Middle frontal gyrus (tissue), 1 donor: ENCODE measurements at regions not wholly inside any gene's neighbourhood (a gene's known extent, or its start where the extent isn't known, plus 50 kb on each side); places are given as distances from the start of the nearest gene placed in this dataset.

Experiments
- DNase-seq: peaks from one replicate; pipeline ENCODE4 v3.0.0-alpha.2; 2015; ENCODE audit warnings: low spot score; ENCODE audit errors: extremely low spot score

DNA sequence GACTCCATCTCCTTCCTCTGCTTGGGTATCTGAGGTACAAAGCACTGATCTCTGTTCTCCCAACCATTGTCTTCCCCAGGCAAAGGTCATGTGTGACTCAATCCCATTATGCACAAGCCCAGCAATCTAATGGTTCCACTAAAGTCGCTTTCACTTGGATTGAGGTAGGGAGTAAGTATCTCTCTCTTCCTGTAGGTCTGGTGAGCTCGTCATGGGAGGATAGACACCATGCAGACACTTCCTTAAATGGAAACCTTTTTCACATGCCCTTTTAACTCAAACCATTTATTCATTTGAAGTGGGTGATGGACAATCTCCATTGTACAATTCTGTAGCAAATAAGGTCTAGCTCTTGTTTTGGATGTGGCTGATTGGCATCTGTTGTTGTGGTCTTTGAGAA lies 245.2 kb upstream of the CLNK start:
- DNase-seq = no peak

DNA sequence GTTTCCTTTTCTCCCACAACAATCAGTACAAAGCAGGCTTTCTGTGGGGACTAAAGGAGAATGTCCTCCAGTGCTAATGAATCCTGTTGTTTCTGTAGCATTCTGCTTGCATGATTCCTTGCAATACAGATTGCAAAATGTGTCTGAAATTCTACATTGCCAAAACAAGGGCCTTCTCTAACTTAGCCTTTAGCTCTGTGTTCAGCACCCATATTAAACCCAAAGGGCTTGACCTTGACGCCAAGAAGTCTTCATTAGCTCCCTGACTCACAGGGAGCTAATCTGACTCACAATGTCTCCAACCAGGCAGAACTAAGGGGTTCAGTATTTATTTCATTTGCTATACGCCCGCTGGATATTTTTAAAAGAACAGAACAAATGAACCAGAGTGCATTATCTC lies 241.4 kb upstream of the CLNK start:
- DNase-seq = no peak

DNA sequence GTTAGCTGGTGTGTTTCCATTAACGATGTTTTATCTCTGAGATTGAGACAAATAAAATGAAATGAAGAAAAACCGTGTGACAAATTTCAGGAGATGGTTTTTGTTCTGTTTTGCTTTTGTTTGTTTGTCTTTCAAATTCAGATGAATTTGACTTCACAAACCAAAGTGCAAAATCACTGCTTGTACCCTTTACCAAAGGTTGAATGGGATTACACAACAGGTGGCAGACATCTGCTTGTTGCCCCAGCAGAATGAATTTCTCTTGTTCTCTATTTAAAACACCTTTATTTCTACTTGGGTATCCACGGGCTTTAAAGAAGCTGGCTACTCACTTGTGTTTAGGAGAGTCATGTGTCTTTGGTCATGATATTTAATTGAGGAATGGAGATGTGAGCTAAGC lies 239.7 kb upstream of the CLNK start:
- no peak for DNase-seq

DNA sequence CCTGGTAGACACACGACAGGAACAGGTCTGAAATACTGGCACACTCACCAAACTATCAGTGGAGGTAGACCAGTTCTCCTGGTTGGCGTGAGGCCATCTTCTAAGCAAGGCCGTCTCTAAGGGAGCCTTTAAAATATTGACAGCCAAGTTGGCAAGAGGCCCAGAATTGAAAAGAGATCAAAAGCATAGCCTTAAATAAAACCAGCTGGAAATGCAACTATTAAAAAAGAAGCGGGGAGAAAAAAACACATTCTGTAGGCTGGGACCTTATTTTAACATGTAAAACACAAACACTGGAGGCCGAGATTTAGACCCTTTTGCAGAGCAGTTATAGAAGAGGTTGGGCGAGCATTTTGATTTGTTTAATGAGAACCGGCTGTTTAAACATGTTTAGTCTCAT lies 233.0 kb upstream of the CLNK start:
- DNase-seq = no peak

DNA sequence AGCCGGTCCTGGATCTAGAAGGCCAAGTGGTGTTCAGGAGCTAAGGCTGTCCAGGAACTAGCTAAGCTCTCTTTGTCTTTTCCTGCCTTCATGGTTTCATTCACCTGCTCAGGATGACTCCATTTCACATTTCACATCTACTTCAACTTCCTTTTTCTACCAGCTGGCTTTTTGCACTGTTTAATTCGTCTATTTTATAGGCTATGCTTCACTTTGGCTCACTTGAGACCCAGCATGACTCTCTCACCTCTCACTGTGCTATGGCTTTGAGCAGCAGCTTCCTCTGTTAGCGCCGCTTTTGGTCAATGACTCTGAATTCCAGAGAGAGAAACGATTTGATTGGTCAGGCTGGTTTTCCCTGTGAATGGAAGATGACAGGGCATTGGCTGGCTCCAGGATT lies 213.5 kb upstream of the CLNK start:
- DNase-seq = no peak

DNA sequence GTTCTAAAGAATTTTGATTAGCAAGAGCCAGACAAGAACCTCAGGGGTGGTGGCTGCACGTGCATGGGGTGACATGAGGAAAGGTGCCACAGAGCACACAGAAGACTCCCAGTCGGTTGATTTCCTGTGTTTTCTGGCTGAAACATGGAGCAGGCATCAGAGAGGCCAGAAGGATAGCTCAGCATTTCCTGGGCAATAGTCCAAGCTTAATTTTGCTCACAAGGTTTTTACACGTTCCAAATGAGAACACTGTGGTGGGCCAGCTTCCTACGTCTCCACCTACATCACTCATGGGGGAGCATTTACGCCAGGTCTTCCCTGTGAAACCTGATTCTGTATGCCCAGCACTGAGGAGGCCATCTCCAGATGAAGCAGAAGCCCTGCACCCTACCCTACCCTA lies 212.5 kb upstream of the CLNK start:
- no peak for DNase-seq

DNA sequence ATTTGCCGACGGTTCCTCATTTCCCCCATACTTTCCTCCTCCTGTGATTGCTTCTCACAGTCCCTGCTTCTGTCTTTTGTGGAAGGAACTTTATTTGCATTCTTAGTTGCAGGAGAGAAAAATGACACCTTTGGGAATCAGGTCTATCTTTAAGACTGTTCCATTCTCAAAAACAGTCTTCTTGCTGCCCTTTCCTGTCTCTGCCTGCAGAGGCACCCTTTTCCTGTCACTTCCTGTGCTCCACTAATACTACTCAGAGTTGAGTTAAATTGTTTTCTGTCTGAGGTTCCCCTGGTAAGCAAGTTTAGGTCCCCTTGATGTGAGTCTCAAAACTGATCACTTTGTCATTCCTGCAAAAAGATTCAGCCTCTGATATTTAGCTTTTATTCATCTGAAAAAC lies 208.8 kb upstream of the CLNK start:
- no peak for DNase-seq

DNA sequence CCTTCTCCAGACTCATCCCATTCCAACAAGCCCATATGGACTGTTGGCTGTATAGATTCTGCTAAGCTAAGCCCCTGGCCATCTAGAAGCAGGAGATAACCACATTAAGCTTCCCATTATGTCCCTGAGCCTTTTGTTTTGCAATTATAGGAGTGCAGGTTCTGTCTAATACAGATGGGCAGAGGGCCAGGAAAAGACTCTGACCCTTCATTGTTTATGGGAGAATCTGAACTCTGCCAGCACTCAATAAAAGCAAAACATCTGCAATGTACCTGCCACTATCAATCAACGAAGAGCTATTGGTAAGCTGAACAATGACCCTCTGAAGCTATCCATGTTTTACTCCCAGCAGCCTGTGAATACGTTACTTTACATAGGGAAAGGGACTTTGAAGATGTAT lies 207.3 kb upstream of the CLNK start:
- no peak for DNase-seq

DNA sequence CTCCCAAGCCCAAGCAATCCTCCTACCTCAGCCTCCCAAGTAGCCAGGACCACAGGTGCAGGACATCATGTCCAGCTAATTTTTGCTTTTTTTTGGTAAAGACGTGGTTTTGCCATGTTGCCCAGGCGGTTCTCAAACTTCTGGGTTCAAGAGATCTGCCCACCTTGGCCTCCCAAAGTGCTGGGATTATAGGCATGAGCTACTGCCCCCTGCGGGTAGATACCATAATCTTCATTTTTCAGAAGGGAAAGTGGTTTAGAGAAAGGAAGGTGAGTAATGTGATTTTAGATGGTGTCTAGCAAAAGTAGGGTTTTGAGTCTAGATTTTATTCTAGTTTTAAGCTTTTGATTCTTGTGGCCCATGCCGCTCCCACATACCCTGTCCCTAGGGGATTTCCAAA lies 205.3 kb upstream of the CLNK start:
- no peak for DNase-seq

DNA sequence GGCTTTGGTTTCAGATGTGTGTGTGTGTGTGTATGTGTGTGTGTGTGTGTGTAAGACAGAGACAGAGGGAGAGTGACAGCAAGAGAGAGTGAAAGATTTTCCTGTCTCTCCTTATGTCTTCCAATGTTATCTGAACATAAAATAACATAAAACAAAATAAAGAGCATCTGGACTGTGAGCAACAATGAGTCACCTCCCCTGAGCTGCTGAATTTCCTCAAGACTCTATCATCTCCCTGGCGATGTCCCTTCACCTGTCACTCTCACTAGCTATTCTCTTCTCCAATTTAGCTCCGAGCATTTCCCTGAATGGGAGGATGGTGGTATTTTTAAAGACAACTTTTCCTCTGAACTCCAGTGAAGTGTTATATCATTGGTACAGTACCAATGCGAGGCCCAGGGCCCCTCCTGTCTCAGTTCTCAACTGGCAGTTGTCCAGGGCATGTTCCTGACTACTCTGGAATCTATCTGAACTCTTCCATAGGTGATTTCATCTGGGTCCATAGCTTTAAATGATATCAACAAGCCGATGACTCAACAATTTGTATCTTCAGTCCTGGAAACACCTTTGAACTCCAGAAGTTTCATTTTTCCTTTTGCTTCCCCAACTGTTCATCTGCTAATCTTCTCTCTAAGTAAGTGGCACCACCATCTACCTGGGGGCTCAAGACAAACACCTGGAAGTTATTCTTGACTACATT lies 195.0 kb upstream of the CLNK start:
- DNase-seq = no peak

DNA sequence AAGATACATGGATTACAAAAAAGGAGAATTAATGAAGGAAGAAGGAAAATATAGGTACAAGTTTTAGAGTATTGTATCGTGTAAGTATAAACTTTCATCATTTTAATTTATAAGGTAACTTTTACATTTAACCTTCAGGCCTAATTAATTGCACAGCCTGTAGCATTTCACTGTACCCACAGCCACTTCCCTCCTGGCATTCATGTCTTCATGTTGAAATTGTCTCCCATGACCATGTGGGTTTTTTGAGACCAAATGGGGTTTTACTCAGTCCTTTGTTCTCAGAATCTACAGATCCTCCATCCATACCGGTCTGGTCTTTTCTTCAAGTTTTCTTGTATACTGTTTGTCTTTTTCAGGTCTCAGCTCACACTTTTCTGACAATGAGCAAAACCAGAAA lies 194.3 kb upstream of the CLNK start:
- DNase-seq = no peak

DNA sequence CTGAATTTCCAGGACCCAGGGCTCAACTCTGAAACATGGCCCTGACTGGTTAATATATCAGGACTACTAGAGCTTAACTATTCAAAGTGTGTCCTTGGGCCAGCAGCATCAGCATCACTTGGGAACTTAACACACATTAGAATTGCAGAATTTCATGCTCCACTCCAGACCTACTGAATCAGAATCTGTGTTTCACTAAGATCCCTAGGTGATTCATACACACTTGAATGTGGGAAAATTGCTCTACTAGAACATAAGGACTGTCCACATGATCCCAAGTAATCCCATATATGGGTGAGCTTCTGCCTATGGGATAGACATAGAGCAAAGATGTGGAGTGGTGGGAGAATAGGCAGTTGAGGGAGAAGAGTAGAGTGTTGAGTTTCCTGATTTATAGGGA lies 192.5 kb upstream of the CLNK start:
- DNase-seq = no peak

DNA sequence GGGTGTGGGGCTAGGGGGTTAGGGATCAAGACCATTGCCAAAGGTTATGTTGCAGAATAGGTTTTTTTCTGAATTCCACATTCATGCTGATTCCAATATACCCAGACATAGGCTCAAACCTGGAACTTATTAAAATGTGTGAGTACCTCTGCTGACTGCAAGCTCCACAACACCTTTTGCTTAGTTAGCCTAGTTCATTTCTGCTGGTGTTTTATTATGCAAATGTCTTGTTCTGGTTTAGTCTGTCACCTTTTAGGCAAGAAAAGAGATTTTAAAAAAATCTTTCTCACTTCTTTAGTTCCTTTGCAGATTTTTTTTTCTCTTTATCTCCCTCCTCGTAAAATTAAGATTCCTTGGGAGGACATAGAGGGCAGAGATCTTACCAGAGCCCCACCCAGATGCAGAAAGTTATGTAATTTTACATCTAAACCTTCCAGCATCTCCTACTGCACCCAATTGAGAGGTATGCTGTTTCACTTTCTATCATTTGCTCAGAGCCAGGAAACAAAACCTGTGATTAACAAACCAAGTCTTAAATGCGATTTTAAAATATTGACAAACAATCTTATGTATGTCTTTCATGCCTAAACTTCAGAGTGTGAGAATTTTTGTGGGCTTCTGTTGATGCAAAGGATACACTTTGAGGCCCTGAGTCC lies 190.7 kb upstream of the CLNK start:
- no peak for DNase-seq

DNA sequence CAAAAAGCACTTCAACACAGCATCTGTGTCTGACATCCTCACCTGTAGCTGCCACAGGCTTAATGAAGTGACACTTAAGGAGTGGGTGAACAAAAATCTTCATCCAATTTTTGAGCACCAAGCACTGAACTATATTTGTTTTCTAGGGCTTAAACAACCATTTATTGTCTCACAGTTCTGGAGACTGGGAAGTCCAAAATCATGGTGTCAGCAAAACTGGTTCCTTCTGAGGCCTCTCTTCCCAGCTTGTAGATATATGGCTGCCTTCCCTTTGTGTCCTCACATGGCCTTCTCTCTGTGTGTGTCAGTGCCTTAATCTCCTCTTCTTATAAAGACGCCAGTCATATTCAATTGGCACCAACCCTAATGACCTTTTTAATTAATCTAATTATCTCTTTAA lies 189.2 kb upstream of the CLNK start:
- DNase-seq = no peak

DNA sequence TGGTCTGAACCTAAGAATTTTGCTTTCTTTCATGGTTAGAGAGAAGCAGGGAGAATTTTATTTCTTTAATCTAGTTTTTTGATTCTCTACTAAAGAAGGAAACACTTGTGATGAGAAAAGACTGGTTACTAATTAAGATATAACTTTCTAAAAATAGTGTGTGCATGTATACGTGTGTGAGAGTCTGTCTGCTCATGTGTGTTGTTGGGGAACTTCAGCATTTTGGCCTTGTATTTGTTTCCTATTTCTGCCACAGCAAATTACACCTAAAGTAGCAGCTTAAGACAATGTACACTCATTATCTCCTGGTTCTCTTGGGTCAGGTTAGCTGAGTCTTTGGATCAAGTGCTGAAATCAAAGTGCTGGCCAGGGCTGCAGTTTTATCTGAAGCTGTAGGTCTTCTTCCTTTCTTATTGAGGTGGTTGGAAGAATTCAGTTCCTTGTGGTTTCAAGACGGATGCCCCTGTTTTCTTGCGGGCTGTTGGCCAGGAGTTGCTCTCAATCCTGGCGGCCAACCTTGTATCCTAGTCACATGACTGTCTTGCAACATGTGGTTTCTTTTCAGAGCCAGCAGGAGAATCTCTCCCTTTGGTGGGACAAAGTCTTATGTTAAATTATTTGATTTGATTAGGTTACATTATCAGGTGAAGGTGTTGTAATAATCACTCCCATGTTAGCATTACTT lies 188.4 kb upstream of the CLNK start:
- no peak for DNase-seq

DNA sequence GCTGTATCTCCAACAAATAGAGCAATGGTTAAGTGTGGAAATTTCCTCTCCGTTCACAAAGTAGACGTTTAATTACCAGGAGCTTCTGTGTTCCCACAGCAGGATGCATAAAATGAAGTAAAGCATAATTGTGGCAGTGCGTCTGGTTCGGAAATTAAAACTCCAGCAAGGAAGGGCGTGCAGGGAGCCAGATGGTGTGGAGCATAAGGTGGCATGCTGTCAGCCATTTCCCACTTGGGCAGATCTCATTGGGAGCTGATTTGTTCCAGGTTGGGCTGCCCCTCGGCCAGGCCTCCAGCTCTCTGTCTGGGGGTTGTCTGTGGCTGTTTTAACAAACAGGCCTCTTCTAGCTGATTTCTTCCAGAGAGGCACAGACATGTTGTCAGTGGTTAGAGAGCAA lies 182.1 kb upstream of the CLNK start:
- no peak for DNase-seq

DNA sequence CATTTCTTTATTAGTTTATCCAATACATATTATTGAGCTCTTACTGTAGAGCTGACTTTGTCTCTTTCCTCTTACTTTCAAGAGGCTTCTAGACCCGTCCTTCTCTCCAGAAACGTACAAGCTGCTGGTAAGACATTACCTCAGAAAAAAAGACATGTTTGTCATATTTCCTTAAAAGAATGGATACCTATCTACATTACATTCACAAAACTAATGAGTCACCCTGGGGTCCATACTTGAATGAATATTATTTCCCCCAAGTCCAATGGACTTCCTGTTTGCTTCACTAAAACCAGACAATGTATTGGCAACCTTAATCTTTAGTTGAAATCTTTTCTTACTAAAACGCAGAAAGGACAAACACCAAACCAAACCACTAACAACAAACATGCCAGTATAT lies 176.5 kb upstream of the CLNK start:
- DNase-seq = no peak

DNA sequence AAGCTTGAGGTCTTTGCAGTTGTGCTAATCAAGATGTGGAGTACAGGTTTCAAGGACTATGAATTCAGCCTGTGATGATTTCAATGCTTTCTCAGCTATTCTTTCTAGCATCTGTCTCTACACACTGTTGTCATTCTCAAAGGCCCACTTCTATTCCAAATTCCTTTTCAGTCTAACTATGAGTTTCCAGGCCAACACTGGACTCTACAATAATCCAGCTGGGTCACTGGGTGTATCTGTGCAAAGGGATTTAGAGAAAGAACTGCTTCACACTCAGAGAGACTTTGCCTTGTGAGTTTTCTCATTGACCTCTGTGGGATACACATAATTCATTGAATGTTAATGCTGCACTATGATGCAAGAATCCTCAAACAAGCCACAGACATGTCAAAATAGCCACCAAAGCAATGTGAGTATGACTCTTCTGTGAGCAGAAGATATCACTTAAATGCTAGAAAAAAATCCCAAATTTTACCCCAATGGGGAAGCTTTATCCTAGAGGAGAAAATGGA lies 171.8 kb upstream of the CLNK start:
- DNase-seq = no peak

DNA sequence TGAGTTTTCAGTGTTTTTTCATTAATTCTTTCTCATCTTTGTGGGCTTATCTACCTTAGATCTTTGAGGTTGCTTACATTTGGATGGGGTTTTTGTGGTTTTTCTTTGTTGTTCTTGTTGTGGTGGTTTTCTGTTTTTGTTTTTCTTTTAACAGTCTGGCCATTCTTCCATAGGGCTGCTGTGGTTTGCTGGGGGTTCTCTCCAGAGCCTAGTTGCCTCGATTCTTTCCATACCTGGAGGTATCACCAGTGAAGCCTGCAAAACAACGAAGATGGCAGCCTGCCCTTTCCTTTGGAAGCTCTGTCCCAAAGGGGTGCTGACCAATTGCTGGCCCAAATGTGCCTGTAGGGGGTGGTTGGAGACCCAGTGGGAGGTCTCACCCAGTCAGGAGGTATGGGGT lies 168.6 kb upstream of the CLNK start:
- no peak for DNase-seq

DNA sequence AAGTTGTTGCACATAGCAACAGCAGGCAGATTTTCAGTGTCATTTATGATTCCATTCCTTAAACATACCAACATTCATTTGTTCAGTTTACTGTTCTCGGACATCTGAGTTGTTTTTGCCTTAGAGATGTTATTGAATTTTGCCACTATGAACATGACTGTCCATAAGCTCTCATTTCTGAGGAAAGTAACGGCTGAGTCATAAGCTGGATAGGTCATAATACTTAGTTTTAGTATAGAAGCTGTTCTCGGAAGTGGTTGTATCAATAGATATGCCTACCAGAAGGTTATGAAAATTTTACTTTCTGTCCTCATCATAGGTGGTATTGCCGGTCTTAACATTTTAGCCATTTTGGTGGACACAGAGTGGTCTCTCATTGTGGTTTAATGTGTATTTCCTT lies 157.1 kb upstream of the CLNK start:
- DNase-seq = no peak

DNA sequence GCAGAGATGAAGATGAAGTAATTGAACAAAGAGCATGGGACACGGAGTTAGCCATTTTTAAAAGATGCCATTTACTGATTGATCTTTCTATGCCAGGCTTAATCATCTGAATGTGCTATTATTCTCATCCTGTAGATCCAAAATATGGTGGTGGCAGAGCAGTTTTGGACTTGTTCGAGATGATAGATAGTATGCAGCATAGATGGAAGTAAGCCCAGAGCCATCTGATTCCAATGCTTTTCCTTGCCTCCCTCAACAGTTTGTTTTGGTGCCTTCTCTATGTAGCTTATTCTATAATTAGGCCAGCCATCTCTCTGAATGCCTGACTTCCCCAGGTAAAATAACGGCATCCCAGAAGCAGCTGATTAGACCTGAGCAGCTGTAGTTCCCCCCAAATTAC lies 152.6 kb upstream of the CLNK start:
- DNase-seq = no peak

DNA sequence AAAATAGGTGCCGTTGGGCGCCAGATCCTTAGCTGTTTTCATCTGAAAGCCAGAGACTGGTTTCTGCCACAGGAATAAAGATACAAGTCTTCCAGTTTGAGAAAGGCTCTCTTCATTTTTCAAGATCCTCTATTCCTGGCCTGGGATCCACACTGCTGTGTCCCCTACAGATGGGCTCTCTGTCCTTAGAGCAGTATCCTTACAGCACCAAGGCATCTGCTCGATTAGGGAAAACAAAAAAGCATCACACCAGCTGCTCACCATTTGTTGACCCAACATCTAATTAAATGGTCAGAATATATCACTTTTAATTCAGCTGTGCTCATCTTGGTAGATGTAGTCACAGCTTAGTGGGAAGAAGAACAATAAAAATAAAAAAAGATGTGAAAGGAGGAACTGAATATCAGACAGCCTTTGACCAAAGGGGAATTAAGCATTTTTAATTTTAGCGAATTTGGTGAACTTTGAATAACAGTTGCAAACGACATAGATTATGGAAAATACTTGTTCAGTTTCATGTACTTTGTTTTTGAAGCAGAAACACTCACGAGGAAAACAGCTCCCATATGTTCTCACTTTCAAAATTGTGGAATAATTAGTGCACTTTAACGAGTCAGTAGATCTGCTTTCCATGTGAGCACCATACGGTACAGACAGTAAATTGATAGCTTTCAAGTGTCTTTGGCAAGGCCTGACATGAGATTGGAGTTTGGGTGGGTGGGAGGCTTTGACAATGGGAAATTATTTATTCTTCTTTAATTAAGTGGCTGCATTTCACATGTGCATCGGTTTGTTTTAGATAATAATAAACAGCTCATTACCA lies 148.4 kb upstream of the CLNK start:
- DNase-seq = no peak
